Activated CD4-positive, alpha-beta T cell treated with anti-CD3 and anti-CD28 coated beads, Interleukin-10, Interleukin-2, amounts not matched to agents 100 ng/mL and 50 ng/mL, durations not matched to agents 16 hours and 8 hours (primary cell): ENCODE measurements at regions not wholly inside any gene's neighbourhood (a gene's known extent, or its start where the extent isn't known, plus 50 kb on each side); places are given as distances from the start of the nearest gene placed in this dataset.

ENCODE experiments used
- DNase-seq: peaks from one replicate; pipeline ENCODE4 v3.0.0-alpha.2; 2020

DNA sequence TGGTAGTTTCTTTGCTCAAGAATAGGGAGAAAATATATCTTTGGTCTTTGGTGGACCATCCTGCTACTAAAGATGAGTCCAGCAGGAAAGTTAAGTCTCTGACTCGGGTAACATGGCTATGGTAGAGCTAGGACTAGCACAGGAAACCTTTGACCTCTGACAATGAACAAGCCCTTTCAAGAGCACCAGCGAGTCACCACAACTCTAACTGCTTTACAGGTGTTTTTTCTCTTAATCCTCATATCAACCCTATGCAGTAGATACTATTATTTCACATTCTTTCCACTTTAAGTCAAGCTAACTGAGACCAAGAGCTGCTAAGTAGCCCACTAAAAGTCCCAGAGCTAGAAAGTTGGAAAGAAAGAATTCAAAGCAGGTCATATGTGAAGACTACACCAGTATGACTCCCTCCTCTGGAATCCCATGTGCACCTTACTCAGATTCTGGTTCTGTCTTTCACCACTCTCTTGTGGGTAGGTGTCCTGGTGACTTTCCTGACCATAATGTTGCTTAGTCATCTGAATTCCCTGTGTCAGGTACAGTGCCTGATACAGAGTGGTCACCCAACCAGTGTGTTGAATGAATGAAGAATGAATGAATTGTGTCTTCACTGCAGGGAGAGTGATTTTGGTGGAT, 53.8 kb upstream of the ME3 start:
- no peak for DNase-seq

DNA sequence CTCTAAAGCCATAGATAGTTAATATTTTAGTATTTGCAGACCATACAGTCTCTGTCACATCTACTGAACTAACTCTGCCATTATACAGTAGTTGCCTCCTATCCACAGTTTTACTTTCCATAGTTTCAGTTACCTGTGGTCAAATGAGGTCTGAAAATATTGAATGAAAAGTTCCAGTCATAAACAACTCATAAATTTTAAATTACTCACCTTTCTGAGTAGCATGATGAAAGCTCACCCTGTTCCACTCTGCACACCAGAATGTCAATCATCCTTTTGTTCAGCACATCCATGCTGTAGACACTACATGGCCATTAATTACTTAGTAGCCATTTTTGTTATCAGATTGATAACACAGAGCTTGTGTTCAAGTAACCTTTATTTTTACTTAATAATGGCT, 51.7 kb upstream of the ME3 start:
- DNase-seq: no peak

DNA sequence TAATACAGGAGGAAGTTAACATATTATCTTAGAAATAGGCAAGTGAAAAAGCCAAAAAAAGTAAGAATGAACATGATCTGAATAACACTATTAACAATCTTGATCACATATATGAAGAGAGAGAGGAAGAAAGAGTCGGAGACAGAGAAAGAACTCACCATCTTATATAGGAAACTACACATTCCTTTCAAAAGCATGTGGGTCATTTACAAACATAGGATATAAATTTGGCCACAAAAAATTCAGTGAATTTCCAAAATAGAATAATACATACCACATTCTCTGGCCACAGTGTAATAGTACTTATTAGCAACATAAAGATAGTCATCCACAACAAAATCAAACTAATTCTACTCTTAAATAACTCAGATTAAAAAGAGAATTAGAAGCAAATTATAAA, 50.9 kb upstream of the ME3 start:
- no peak for DNase-seq

DNA sequence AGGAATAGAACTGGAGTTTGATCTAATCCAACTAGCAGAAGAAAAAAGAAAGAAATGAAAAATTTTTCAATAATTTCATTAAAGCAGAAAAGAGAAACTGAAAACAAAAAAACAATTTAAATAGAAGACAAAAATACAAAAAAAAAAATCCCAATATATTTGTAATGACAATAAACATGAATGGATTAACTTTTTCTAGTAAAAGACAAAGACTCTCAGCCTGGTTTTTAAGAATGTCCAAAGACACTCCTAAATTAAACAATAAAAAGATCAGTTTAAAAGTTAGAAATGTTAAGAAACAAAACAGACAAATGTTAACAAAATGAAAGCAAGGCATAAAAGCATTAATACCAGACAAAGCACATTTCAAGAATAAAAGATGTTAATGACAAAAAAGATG, 50.3 kb upstream of the ME3 start:
- no peak for DNase-seq
